Endothelial cell (in vitro differentiated cells): ENCODE measurements at regions not wholly inside any gene's neighbourhood (a gene's known extent, or its start where the extent isn't known, plus 50 kb on each side); places are given as distances from the start of the nearest gene placed in this dataset.

ENCODE experiments used
- DNase-seq: peaks from one replicate; pipeline ENCODE4 v3.0.0; 2021; ENCODE audit warnings: low spot score
- H3K27ac Mint-ChIP-seq: one replicate; pipeline ENCODE4 v1.8.0; 2021; ENCODE audit warnings: mixed read lengths, inconsistent platforms; ENCODE audit not compliant: unreplicated experiment
- H3K27me3 Mint-ChIP-seq: one replicate; pipeline ENCODE4 v1.8.0; 2021; ENCODE audit warnings: mild to moderate bottlenecking, moderate library complexity, mixed read lengths, inconsistent platforms; ENCODE audit not compliant: unreplicated experiment
- H3K36me3 Mint-ChIP-seq: one replicate; pipeline ENCODE4 v1.8.0; 2021; ENCODE audit warnings: mild to moderate bottlenecking, low read depth, mixed read lengths, inconsistent platforms; ENCODE audit not compliant: unreplicated experiment
- H3K4me1 Mint-ChIP-seq: one replicate; pipeline ENCODE4 v1.8.0; 2021; ENCODE audit warnings: mild to moderate bottlenecking, mixed read lengths, inconsistent platforms; ENCODE audit not compliant: unreplicated experiment
- H3K4me3 Mint-ChIP-seq: one replicate; pipeline ENCODE4 v1.8.0; 2021; ENCODE audit warnings: mild to moderate bottlenecking, mixed read lengths, inconsistent platforms; ENCODE audit not compliant: unreplicated experiment
- H3K9me3 Mint-ChIP-seq: one replicate; pipeline ENCODE4 v1.8.0; 2021; ENCODE audit warnings: mixed read lengths, inconsistent platforms; ENCODE audit not compliant: unreplicated experiment
- CTCF ChIP-seq: fragments of 200-600 bp; sonication (generic); IDR thresholded peaks from one replicate; pipeline ENCODE4 v1.5.0; 2021; ENCODE audit warnings: antibody characterized with exemption; ENCODE audit not compliant: unreplicated experiment

- no peaks in the 10 kb centered on the region for H3K36me3 Mint-ChIP-seq
- H3K27me3 Mint-ChIP-seq, result peaks cover 1% of the 10 kb centered on the region
- no peak overlapping the region for H3K27ac Mint-ChIP-seq
- H3K9me3 Mint-ChIP-seq, result no peaks in the 10 kb centered on the region
- no peak for TF ChIP-seq CTCF
- DNase-seq, result no peak
- no peak overlapping the region for H3K4me3 Mint-ChIP-seq
- no peaks in the 10 kb centered on the region for H3K4me1 Mint-ChIP-seq
Observed at GRCh38 chr6:134468633-134469032, 150.7 kb upstream of the SGK1 start.

DNA sequence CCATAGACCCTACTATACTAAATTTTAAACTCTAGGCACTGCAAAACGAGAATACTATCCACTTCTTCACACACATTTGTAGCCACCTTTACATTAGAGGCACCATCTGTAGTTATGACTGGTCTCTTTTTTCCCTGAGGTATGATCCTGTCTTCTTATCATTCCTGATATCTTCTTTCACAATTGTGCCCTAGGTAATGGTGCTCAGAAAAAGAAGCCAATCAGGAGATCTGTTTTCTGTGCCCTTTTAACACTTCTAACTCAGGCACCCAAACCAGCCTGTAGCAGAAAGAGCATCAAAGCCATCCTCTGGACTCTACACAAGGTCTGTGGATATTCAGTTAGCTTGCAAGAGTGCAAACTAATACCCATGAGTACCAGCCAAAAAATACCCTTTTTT lies 149.7 kb upstream of the SGK1 start:
- H3K27ac Mint-ChIP-seq, result no peak overlapping the region
- no peak overlapping the region for H3K4me3 Mint-ChIP-seq
- H3K27me3 Mint-ChIP-seq, result peaks cover 1% of the 10 kb centered on the region
- no peaks in the 10 kb centered on the region for H3K36me3 Mint-ChIP-seq
- H3K9me3 Mint-ChIP-seq, result no peaks in the 10 kb centered on the region
- H3K4me1 Mint-ChIP-seq, result no peaks in the 10 kb centered on the region
- no peak for TF ChIP-seq CTCF
- DNase-seq, result no peak

DNA sequence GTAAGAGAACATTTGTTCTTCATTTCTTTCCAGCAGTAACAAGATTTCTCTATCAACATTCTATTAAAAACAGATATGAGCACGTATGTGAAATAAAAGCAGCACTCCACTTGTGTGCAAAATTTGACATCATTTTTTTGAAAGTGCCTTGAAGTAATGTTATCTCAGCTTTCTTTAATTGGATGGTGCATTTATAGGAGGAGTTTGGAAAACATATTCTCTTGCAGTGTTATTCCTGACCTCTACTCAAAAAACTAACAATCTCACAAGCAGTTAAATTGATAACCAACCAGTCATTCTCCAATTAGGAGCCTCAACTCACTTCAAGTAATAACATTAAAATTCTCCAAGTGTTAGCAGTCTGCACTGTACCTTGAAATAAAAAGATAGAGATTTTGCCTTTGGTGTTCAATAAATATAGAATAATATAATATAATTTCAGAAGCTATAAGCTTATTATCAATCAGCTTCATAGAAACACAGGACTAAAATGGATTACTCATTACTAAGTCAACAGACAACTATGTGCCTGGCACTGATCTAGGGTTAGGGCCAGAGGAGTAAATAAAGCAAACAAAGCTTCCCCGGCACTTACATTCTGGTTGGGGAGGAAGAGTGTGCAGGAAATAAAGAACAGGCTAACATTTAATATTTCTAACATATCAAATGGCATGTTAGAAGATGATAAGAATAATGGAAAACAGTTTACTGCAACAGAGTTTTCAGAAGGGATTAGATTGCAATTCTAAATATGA lies 149.0 kb upstream of the SGK1 start:
- Mint-ChIP-seq H3K36me3 (no peaks in the 10 kb centered on the region), H3K4me1 (no peaks in the 10 kb centered on the region), H3K27ac (no peak overlapping the region), H3K4me3 (no peak overlapping the region), H3K27me3 (peaks cover 1% of the 10 kb centered on the region), H3K9me3 (no peaks in the 10 kb centered on the region)
- no peak for TF ChIP-seq CTCF
- no peak for DNase-seq

GRCh38 chr6:134464690-134465411 lies 146.9 kb upstream of the SGK1 start:
- H3K9me3 Mint-ChIP-seq, result no peaks in the 10 kb centered on the region
- H3K27ac Mint-ChIP-seq, result no peak overlapping the region
- no peaks in the 10 kb centered on the region for H3K4me1 Mint-ChIP-seq
- no peak for TF ChIP-seq CTCF
- H3K4me3 Mint-ChIP-seq, result no peak overlapping the region
- no peaks in the 10 kb centered on the region for H3K27me3 Mint-ChIP-seq
- H3K36me3 Mint-ChIP-seq, result no peaks in the 10 kb centered on the region
- DNase-seq, result no peak
